Adrenal gland (tissue), 5 donors: ENCODE measurements at regions not wholly inside any gene's neighbourhood (a gene's known extent, or its start where the extent isn't known, plus 50 kb on each side); places are given as distances from the start of the nearest gene placed in this dataset.

Experiments used
- CTCF ChIP-seq, 6 experiments: fragments of 450-650 bp in 4 of 6; fragments of 200-600 bp in 2 of 6; sonication (generic) in 1 of 6; IDR thresholded peaks; 1 replicate in 5 of 6; 2 replicates in 1 of 6; pipeline versions ENCODE4 v1.5.1 to v1.8.0; 2016 to 2021; ENCODE audit warnings: antibody characterized with exemption in 6 of 6, mild to moderate bottlenecking in 2 of 6, moderate library complexity in 1 of 6
- POLR2A ChIP-seq, 2 donors: fragments of 450-650 bp; IDR thresholded peaks; one replicate each; pipeline ENCODE4 v1.6.1; 2017; ENCODE audit warnings: antibody characterized with exemption in 2 of 2, mild to moderate bottlenecking in 2 of 2, moderate library complexity in 1 of 2
- donor health status: DM: no; HTN: no; CAD: no.

- TF ChIP-seq CTCF (IDR thresholded peaks at IDR 0.05) (no peak), POLR2A (IDR thresholded peaks at IDR 0.05) (no peak)
Observed at GRCh38 chr1:30184393-30185141, 538.8 kb downstream of the MATN1 start.
